Jurkat, Clone E6-1 (cell line): ENCODE measurements at regions not wholly inside any gene's neighbourhood (a gene's known extent, or its start where the extent isn't known, plus 50 kb on each side); places are given as distances from the start of the nearest gene placed in this dataset.

ENCODE experiments used
- DNase-seq: peaks from one replicate; pipeline ENCODE4 v3.0.0-alpha.2; 2011; ENCODE audit warnings: low read depth, low spot score
- H3K4me3 ChIP-seq: 2 replicates; pipeline ENCODE4 v1.5.1; 2011; ENCODE audit warnings: mild to moderate bottlenecking, low read length, control low read depth, moderate library complexity

- no peak overlapping the region for H3K4me3 ChIP-seq
- no peak for DNase-seq
These were observed 105.3 kb upstream of the SPRY1 start for GRCh38 chr4:123291329-123291728.

GRCh38 chr4:123297836-123298235, 98.8 kb upstream of the SPRY1 start:
- DNase-seq, result no peak
- no peak overlapping the region for H3K4me3 ChIP-seq

- no peak for DNase-seq
- H3K4me3 ChIP-seq, result no peak overlapping the region
These were observed 98.3 kb upstream of the SPRY1 start for GRCh38 chr4:123298261-123298660.

GRCh38 chr4:123298801-123299200, 97.8 kb upstream of the SPRY1 start:
- no peak overlapping the region for H3K4me3 ChIP-seq
- no peak for DNase-seq

GRCh38 chr4:123299212-123299691, 97.3 kb upstream of the SPRY1 start:
- no peak for DNase-seq
- H3K4me3 ChIP-seq, result no peak overlapping the region

- peak; percentile 67 for DNase-seq
- H3K4me3 ChIP-seq, result no peak overlapping the region
These were observed 96.2 kb upstream of the SPRY1 start for GRCh38 chr4:123300222-123301039.

- no peak for DNase-seq
- H3K4me3 ChIP-seq, result no peak overlapping the region
These were observed 94.7 kb upstream of the SPRY1 start for GRCh38 chr4:123301923-123302322.

GRCh38 chr4:123304151-123304964, 92.2 kb upstream of the SPRY1 start:
- peak; percentile 86 for DNase-seq

GRCh38 chr4:123305736-123306135, 90.9 kb upstream of the SPRY1 start:
- no peak for DNase-seq
- no peak overlapping the region for H3K4me3 ChIP-seq

More at GRCh38 chr4:123304151-123304964, 92.2 kb upstream of the SPRY1 start:
- H3K4me3 ChIP-seq, result peak overlapping the region; percentile 26

- no peak for DNase-seq
- H3K4me3 ChIP-seq, result no peak overlapping the region
These were observed 89.8 kb upstream of the SPRY1 start for GRCh38 chr4:123306769-123307168.

GRCh38 chr4:123308667-123309066, 87.9 kb upstream of the SPRY1 start:
- no peak overlapping the region for H3K4me3 ChIP-seq
- DNase-seq, result no peak

- no peak overlapping the region for H3K4me3 ChIP-seq
- DNase-seq, result no peak
These were observed 84.5 kb upstream of the SPRY1 start for GRCh38 chr4:123312116-123312515.

GRCh38 chr4:123312951-123313592, 83.5 kb upstream of the SPRY1 start:
- no peak overlapping the region for H3K4me3 ChIP-seq
- no peak for DNase-seq

- H3K4me3 ChIP-seq, result no peak overlapping the region
- DNase-seq, result no peak
These were observed 81.0 kb upstream of the SPRY1 start for GRCh38 chr4:123315617-123316016.

- no peak overlapping the region for H3K4me3 ChIP-seq
- DNase-seq, result no peak
These were observed 79.4 kb upstream of the SPRY1 start for GRCh38 chr4:123317211-123317610.

- no peak for DNase-seq
- H3K4me3 ChIP-seq, result no peak overlapping the region
These were observed 77.0 kb upstream of the SPRY1 start for GRCh38 chr4:123319639-123320038.

GRCh38 chr4:123323998-123324397, 72.6 kb upstream of the SPRY1 start:
- H3K4me3 ChIP-seq, result no peak overlapping the region
- no peak for DNase-seq

GRCh38 chr4:123325241-123325681, 71.3 kb upstream of the SPRY1 start:
- DNase-seq, result no peak
- H3K4me3 ChIP-seq, result no peak overlapping the region

- DNase-seq, result no peak
These were observed 69.2 kb upstream of the SPRY1 start for GRCh38 chr4:123327346-123327745.

More at GRCh38 chr4:123327346-123327745, 69.2 kb upstream of the SPRY1 start:
- no peak overlapping the region for H3K4me3 ChIP-seq
